Ishikawa (cell line): ENCODE measurements at regions not wholly inside any gene's neighbourhood (a gene's known extent, or its start where the extent isn't known, plus 50 kb on each side); places are given as distances from the start of the nearest gene placed in this dataset.

ENCODE experiments used
- CEBPB ChIP-seq: IDR thresholded peaks from 2 replicates; pipeline ENCODE4 v1.6.1; 2012
- CREB1 ChIP-seq: IDR thresholded peaks from 2 replicates; pipeline ENCODE4 v1.6.1; 2012; ENCODE audit warnings: low read depth
- EGR1 ChIP-seq: IDR thresholded peaks from 2 replicates; pipeline ENCODE4 v1.6.1; 2012
- EP300 ChIP-seq: IDR thresholded peaks from 2 replicates; pipeline ENCODE4 v1.6.1; 2012; ENCODE audit warnings: borderline replicate concordance
- FOXM1 ChIP-seq: IDR thresholded peaks from 2 replicates; pipeline ENCODE4 v1.6.1; 2012; ENCODE audit warnings: low read depth, borderline replicate concordance
- NFIC ChIP-seq: IDR thresholded peaks from 2 replicates; pipeline ENCODE4 v1.6.1; 2012
- RAD21 ChIP-seq: IDR thresholded peaks from 2 replicates; pipeline ENCODE4 v1.6.1; 2012; ENCODE audit warnings: low read depth
- TAF1 ChIP-seq: IDR thresholded peaks from 2 replicates; pipeline ENCODE4 v1.6.1; 2012; ENCODE audit warnings: low read depth, mild to moderate bottlenecking
- TCF12 ChIP-seq: IDR thresholded peaks from 2 replicates; pipeline ENCODE4 v1.6.1; 2012; ENCODE audit warnings: low read depth
- TEAD4 ChIP-seq: IDR thresholded peaks from 2 replicates; pipeline ENCODE4 v1.6.1; 2012
- YY1 ChIP-seq: IDR thresholded peaks from 2 replicates; pipeline ENCODE4 v1.6.1; 2012; ENCODE audit warnings: low read depth
- ZBTB7A ChIP-seq: IDR thresholded peaks from 2 replicates; pipeline ENCODE4 v1.6.1; 2012; ENCODE audit warnings: low read depth
- TF ChIP-seq, protein P1 (sequence below): IDR thresholded peaks from 2 replicates; pipeline ENCODE4 v1.6.1; 2012
- TF ChIP-seq, protein P2 (sequence below): IDR thresholded peaks from 2 replicates; pipeline ENCODE4 v1.6.1; 2012
- TF ChIP-seq, protein P3 (sequence below): IDR thresholded peaks from 2 replicates; pipeline ENCODE4 v1.6.1; 2012; ENCODE audit warnings: low read depth, mild to moderate bottlenecking

DNA sequence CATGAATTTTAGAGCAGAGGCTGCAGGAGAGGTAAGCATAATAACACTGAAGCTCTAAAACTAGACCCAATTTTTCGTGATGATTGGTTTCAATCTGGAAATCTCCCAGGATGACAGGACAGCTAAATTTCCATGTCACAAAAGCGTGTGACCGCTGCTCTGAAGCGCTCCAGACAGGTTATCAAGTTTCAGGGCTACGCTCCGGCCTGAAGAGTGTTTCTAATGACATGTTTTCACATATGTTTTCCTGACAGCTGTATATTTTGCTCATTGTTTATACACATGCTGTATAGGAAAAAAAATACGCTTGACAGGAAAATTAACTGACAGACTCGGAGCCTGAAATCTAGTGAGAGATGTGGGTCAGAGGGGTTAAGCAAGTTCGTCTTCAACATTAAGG, 219.8 kb upstream of the BMPER start:
- TF ChIP-seq, protein P1, sequence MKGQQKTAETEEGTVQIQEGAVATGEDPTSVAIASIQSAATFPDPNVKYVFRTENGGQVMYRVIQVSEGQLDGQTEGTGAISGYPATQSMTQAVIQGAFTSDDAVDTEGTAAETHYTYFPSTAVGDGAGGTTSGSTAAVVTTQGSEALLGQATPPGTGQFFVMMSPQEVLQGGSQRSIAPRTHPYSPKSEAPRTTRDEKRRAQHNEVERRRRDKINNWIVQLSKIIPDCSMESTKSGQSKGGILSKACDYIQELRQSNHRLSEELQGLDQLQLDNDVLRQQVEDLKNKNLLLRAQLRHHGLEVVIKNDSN, result no peak
- TF ChIP-seq, protein P2, sequence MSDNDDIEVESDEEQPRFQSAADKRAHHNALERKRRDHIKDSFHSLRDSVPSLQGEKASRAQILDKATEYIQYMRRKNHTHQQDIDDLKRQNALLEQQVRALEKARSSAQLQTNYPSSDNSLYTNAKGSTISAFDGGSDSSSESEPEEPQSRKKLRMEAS, result no peak
- TF ChIP-seq YY1, result no peak
- no peak for TF ChIP-seq CREB1
- TF ChIP-seq EP300, result no peak
- TF ChIP-seq EGR1, result no peak
- no peak for TF ChIP-seq CEBPB
- no peak for TF ChIP-seq ZBTB7A
- no peak for TF ChIP-seq TCF12
- no peak for TF ChIP-seq TEAD4
- no peak for TF ChIP-seq RAD21
- TF ChIP-seq NFIC, result no peak
- TF ChIP-seq, protein P3, sequence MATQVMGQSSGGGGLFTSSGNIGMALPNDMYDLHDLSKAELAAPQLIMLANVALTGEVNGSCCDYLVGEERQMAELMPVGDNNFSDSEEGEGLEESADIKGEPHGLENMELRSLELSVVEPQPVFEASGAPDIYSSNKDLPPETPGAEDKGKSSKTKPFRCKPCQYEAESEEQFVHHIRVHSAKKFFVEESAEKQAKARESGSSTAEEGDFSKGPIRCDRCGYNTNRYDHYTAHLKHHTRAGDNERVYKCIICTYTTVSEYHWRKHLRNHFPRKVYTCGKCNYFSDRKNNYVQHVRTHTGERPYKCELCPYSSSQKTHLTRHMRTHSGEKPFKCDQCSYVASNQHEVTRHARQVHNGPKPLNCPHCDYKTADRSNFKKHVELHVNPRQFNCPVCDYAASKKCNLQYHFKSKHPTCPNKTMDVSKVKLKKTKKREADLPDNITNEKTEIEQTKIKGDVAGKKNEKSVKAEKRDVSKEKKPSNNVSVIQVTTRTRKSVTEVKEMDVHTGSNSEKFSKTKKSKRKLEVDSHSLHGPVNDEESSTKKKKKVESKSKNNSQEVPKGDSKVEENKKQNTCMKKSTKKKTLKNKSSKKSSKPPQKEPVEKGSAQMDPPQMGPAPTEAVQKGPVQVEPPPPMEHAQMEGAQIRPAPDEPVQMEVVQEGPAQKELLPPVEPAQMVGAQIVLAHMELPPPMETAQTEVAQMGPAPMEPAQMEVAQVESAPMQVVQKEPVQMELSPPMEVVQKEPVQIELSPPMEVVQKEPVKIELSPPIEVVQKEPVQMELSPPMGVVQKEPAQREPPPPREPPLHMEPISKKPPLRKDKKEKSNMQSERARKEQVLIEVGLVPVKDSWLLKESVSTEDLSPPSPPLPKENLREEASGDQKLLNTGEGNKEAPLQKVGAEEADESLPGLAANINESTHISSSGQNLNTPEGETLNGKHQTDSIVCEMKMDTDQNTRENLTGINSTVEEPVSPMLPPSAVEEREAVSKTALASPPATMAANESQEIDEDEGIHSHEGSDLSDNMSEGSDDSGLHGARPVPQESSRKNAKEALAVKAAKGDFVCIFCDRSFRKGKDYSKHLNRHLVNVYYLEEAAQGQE, result no peak
- TF ChIP-seq FOXM1, result no peak
- no peak for TF ChIP-seq TAF1

DNA sequence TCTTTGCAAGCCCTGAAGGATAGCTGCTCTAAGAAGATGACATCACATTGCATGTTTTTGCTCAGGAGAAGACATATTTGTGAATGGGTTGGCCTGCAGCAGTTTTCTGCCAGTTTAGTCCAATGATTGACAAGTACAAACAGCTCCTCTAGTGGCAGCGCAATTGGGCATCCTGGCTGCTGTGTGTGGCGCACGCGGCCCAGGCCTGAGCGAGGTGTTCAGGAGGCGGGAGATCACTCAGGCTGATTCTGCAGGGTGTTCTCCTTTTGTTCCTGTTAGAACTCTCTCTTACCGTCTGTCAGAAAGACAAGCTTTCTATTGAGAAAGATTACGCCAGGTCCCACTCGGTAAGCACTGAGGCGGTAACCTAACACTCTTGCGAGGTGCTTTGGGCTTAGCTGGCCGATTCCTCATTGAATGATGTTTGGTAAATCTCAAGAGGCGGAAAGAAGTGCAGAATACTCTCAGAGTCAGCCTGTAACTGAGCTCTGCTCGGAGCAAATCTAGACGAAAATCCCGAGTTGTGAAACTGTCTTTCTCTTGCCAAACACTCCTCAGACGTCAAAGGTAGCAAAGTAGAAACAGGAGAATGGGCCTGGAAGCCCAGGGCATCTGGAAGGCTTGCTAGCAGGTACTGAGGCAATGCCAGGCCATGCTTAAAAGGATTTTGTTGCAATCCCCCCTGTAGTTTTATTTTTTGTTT, 219.2 kb upstream of the BMPER start:
- TF ChIP-seq CEBPB (no peak), EGR1 (no peak), TEAD4 (no peak), CREB1 (no peak), EP300 (no peak), RAD21 (no peak), TCF12 (no peak), TAF1 (no peak), ZBTB7A (no peak), YY1 (no peak), FOXM1 (no peak)
- TF ChIP-seq, protein P3, result no peak
- TF ChIP-seq, protein P2, result no peak
- TF ChIP-seq, protein P1, result no peak

DNA sequence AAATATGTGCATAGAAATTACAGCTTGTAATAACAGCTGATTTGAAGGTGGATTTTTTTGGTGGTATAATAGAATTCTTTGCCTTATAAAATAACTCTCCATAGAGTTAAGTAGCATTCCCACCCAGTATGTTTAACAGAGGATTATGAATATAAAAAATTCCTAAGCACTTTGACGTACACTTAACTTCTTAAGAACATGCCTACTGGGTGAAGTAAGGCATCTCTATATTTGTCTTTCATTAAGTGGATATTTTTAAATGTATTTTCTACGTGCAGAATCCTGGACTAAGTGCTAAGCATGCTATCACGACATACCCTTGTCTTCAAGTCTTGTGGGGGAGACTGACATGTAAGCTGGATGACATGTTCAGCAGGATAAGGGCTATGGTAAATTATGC, 217.7 kb upstream of the BMPER start:
- TF ChIP-seq, protein P3, result no peak
- TF ChIP-seq TEAD4 (no peak), YY1 (no peak), EGR1 (no peak), CEBPB (no peak), RAD21 (no peak), FOXM1 (no peak), ZBTB7A (no peak), NFIC (no peak)
- TF ChIP-seq, protein P1, result no peak

DNA sequence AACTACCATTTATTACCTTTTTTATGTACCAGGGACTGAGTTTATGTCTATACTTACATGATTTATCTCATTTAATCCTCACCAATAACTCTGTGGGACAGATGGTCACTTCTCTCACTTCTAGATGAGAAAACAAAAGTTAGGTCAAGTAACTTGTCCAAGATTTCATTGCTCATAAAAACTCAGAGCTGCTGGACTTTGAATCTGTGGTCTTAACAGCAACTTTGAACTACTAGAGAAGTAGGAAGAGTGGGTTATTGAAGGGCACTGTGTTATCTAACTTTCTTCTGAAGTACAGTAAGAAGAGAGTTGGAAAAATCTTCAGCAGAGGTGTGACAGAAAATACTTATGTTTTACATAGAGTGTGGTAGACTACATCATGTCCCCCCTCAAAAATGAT, 214.2 kb upstream of the BMPER start:
- TF ChIP-seq EGR1 (no peak), TCF12 (no peak)
